ENCODE measurements at regions not wholly inside any gene's neighbourhood (a gene's known extent, or its start where the extent isn't known, plus 50 kb on each side); places are given as distances from the start of the nearest gene placed in this dataset.

GRCh38 chr13:85266771-85267170 is 532.4 kb downstream of the SLITRK6 start:
- TF ChIP-seq CTCF (IDR thresholded peaks at IDR 0.05; ENCODE audit: low read length): peak; percentile 10; the same call in 1 of the 2 replicates
- no peak for TF ChIP-seq EZH2 (IDR thresholded peaks at IDR 0.05; ENCODE audit: borderline replicate concordance, low read length)
